NAMALWA (cell line): ENCODE measurements at regions not wholly inside any gene's neighbourhood (a gene's known extent, or its start where the extent isn't known, plus 50 kb on each side); places are given as distances from the start of the nearest gene placed in this dataset.

Experiments
- DNase-seq: peaks from one replicate; pipeline ENCODE4 v3.0.0-alpha.2; 2015; ENCODE audit warnings: low spot score

- no peak for DNase-seq
These were observed 136.3 kb downstream of the TMEM17 start for GRCh38 chr2:62369541-62370202.

- DNase-seq = no peak
These were observed 141.0 kb downstream of the TMEM17 start for GRCh38 chr2:62364791-62365528.

- DNase-seq = no peak
These were observed 142.8 kb downstream of the TMEM17 start for GRCh38 chr2:62363166-62363565.

GRCh38 chr2:62362561-62362960 lies 143.4 kb downstream of the TMEM17 start:
- no peak for DNase-seq

GRCh38 chr2:62361964-62362363 lies 144.0 kb downstream of the TMEM17 start:
- DNase-seq = no peak

- no peak for DNase-seq
These were observed 151.0 kb downstream of the TMEM17 start for GRCh38 chr2:62354771-62355561.

- DNase-seq = no peak
These were observed 154.0 kb downstream of the TMEM17 start for GRCh38 chr2:62352031-62352430.

- no peak for DNase-seq
These were observed 153.9 kb downstream of the B3GNT2 start for GRCh38 chr2:62349788-62350187.

GRCh38 chr2:62348700-62349099 lies 152.8 kb downstream of the B3GNT2 start:
- DNase-seq = no peak

GRCh38 chr2:62347563-62348270 lies 151.8 kb downstream of the B3GNT2 start:
- no peak for DNase-seq

- no peak for DNase-seq
These were observed 148.6 kb downstream of the B3GNT2 start for GRCh38 chr2:62344472-62344871.

- no peak for DNase-seq
These were observed 147.9 kb downstream of the B3GNT2 start for GRCh38 chr2:62343636-62344337.

GRCh38 chr2:62343206-62343605 lies 147.3 kb downstream of the B3GNT2 start:
- DNase-seq = no peak

GRCh38 chr2:62340994-62341484 lies 145.1 kb downstream of the B3GNT2 start:
- DNase-seq = no peak

- DNase-seq = no peak
These were observed 143.9 kb downstream of the B3GNT2 start for GRCh38 chr2:62339837-62340236.

GRCh38 chr2:62339413-62339812 lies 143.5 kb downstream of the B3GNT2 start:
- peak; percentile 13 for DNase-seq

GRCh38 chr2:62338111-62338510 lies 142.2 kb downstream of the B3GNT2 start:
- DNase-seq = no peak

GRCh38 chr2:62337403-62337802 lies 141.5 kb downstream of the B3GNT2 start:
- DNase-seq = no peak

GRCh38 chr2:62335612-62336011 lies 139.7 kb downstream of the B3GNT2 start:
- DNase-seq = no peak

GRCh38 chr2:62334440-62335058 lies 138.6 kb downstream of the B3GNT2 start:
- no peak for DNase-seq

GRCh38 chr2:62334009-62334408 lies 138.1 kb downstream of the B3GNT2 start:
- DNase-seq = peak; percentile 9
